Fibroblast of mammary gland (primary cell): ENCODE measurements at regions not wholly inside any gene's neighbourhood (a gene's known extent, or its start where the extent isn't known, plus 50 kb on each side); places are given as distances from the start of the nearest gene placed in this dataset.
"Not testable (repeated sequence)": the region's sequence is repeated elsewhere in the genome, so short reads cannot be mapped to it uniquely, and the experiment has no call there.

ENCODE experiments used
- DNase-seq: peaks from one replicate; pipeline ENCODE4 v3.0.0-alpha.2; 2010; ENCODE audit warnings: low read depth
- H3K4me3 ChIP-seq: 2 replicates; pipeline ENCODE4 v1.5.1; 2011; ENCODE audit warnings: low read depth, mild to moderate bottlenecking, low read length, moderate library complexity; ENCODE audit not compliant: control insufficient read depth
- TF ChIP-seq, protein P1 (sequence below): conservative IDR thresholded peaks from 2 replicates; pipeline ENCODE4 v1.5.1; 2011; ENCODE audit warnings: low read depth, low read length, inconsistent platforms; ENCODE audit not compliant: control insufficient read depth, insufficient read depth

DNA sequence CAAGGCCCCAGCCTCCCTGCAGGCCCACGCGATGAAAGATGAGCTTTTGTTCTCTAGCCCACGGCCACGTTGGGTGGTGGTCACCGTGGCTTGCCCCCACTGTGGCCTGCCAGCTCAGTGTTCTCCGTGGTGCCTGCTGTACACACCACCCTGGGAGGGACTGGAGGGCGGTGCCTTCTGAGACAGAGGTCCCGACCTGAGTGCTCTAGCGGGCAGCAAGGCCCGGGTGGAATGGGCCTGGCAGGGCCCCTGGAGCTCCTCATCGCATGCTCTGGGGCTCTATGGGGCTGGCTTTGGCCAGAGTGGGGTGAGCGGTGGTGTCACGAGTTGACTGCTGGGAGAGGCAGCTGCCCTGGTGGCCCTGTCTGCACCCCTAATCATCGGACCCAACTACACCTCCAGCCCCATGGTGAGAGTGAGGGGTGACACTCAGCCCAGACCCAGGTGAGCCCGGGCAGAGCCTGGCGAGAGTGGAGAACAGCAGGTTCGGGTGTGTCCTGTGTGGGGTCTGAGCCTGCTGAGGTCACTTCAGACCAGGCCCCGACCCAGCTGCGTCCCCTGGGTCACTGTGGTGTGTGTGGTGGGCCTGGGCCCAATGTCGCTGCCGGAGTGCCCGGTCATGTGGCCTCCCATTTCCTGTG is 541.9 kb downstream of the TBC1D22A start:
- TF ChIP-seq, protein P1, sequence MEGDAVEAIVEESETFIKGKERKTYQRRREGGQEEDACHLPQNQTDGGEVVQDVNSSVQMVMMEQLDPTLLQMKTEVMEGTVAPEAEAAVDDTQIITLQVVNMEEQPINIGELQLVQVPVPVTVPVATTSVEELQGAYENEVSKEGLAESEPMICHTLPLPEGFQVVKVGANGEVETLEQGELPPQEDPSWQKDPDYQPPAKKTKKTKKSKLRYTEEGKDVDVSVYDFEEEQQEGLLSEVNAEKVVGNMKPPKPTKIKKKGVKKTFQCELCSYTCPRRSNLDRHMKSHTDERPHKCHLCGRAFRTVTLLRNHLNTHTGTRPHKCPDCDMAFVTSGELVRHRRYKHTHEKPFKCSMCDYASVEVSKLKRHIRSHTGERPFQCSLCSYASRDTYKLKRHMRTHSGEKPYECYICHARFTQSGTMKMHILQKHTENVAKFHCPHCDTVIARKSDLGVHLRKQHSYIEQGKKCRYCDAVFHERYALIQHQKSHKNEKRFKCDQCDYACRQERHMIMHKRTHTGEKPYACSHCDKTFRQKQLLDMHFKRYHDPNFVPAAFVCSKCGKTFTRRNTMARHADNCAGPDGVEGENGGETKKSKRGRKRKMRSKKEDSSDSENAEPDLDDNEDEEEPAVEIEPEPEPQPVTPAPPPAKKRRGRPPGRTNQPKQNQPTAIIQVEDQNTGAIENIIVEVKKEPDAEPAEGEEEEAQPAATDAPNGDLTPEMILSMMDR, result no peak
- no peak for DNase-seq

DNA sequence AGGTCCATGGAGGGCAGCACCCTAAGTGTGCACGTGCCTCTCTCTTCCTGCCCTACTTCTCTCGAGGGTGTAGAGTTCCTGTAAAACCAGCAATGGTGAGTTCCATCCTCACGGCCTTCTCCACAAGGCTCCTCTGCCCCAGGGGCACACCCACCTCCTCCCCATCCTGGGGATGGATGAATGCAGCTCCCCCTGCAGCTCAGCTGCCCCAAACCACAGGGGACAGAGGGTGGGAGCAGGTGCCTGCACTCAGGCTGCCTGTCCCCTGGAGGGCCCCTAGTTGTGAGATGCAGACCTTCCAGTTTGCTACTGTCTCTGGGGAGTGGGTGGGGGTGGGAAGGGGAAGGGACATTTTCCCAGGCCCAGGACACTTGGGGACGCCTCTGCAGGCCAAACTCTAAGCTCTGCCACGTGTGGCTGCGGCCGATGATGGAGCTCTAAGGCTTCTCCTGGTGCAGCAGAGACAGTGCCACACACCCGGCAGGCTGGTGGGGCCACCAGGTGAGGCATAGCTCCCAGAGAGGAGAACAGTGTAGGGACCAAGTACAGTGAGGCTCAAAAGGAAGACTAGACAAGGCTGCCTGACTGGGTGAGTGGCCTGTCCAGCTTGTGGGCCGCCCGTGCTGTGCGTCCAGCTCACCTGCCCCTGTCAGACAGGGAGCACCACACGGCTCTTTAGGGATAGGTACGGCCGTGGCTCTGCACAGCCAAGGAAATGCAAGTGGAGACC is 540.9 kb downstream of the TBC1D22A start:
- no peak overlapping the region for H3K4me3 ChIP-seq
- DNase-seq, result no peak
- TF ChIP-seq, protein P1, result no peak

More for the DNA sequence above, 541.9 kb downstream of the TBC1D22A start:
- no peak overlapping the region for H3K4me3 ChIP-seq

GRCh38 chr22:47302587-47302986 is 540.1 kb downstream of the TBC1D22A start:
- H3K4me3 ChIP-seq, DNase-seq: not testable (repeated sequence)

GRCh38 chr22:47301820-47302475 is 539.5 kb downstream of the TBC1D22A start:
- DNase-seq, result no peak
- TF ChIP-seq, protein P1, result no peak
- H3K4me3 ChIP-seq, result no peak overlapping the region

DNA sequence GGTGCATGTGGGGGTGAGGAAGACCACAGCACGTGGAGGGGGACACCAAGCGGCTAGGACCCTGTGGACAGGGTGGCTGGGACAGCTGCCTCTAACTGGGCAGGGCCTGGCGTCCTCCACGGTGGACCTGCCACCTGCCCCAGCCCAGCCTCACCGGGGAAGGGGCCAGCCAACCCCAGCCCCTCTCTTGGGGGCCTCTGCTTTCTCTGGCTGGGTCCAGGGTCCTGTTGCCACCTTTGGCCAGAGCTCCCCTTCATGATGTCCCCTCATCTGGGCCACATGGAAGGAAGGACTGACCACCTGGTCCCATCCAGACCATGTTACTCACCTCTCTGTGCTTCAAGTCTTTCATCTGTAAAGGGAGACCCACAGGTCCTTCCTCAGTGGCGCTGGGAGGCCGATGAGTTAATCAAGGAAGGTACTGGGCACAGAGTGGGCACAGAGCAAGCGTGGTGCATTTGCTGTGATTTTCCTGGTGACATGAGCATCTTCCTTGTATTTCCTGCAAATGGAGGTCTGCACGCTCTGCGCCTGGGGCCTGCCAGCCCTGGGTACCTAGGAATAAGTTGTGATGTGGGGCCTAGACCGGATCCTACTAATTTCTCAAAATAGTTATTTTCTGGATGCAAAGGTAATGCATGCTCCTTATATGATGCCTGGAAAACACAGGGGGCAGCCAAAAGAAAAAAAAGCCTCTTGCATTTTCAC is 538.4 kb downstream of the TBC1D22A start:
- H3K4me3 ChIP-seq, result no peak overlapping the region
- TF ChIP-seq, protein P1, result no peak
- DNase-seq, result no peak

DNA sequence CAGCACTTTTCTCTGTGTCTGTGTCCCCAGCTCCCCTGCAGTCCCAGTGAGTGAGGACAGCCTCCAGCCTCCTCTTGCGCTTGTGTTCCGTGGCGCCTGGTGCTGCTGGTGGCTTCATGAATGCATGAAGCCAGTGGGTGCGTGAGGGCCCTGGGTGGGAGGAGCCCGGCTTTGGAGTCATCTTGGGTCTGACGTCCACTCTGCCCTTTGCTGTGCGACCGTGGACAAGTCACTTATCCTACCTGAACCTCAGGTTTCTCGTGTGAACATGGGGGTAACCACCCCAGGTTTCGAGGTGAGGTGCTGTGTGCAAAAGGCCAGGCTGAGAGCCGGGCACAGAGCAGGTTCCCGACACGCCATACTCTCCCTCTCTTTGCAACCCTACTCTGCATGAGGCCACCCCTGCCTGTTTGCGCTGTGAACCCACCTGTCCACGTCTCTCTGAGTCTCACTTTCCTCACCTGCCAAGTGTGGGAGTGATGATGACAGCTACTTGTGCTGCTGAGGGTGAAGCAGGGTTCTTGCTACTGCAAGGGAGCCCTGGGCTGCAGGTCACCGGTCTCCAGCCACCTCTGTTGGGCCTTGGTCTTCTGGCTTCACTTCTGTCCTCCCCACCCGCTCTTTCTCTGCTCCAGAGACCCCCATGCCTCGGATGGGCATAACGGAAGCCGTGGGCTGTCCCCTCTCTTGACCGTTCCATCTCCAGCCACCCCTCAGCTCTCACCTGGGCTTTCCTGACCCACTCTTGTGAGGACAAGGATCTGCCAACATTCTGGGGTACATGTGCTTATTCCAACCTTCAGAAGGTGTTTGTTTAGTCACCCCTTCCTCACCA is 537.6 kb downstream of the TBC1D22A start:
- TF ChIP-seq, protein P1, result no peak
- no peak for DNase-seq
- H3K4me3 ChIP-seq, result no peak overlapping the region
